Liver (tissue), 3 donors: ENCODE measurements at regions not wholly inside any gene's neighbourhood (a gene's known extent, or its start where the extent isn't known, plus 50 kb on each side); places are given as distances from the start of the nearest gene placed in this dataset.

Experiments used
- CTCF ChIP-seq: fragments of 150-350 bp; IDR thresholded peaks from 2 replicates; pipeline ENCODE4 v1.5.1; 2017; ENCODE audit warnings: improper control_type of control experiment, low read depth, low read length; ENCODE audit not compliant: missing input control
- HNF4A ChIP-seq, 2 donors: conservative IDR thresholded peaks; 2 replicates each; pipeline ENCODE4 v1.6.1; 2016; ENCODE audit warnings: antibody characterized with exemption in 2 of 2, mild to moderate bottlenecking in 2 of 2
- donor health status: healthy.
- donor health status: healthy.

DNA sequence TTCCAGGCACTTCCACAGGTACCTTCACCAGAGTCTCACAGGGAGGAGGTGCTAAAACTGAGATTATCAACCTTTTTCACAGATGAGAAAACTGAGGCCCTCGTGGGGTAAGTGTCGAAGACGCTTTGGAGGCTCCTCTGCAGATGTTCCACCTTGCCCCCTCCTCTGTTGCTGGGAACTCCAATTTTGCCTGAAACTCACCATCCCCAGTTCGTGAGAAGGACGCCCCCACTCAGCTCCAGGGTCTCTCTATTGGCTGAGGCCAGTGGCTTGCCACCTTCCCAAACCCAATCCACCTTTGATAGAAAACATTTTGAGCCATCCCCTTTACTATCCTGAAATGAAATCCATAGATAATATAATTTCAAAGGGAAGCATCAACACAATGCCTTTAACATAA, 109.1 kb downstream of the CYP26B1 start:
- TF ChIP-seq CTCF (no peak), HNF4A (conservative IDR thresholded peaks at IDR 0.05) (no peak)
